Gastroesophageal sphincter (tissue), 4 donors: ENCODE measurements at regions not wholly inside any gene's neighbourhood (a gene's known extent, or its start where the extent isn't known, plus 50 kb on each side); places are given as distances from the start of the nearest gene placed in this dataset.

Source experiments
- ATAC-seq: fragments of 150-250 bp; one replicate; pipeline ENCODE4 v1.9.1; 2016; ENCODE audit warnings: mild to moderate bottlenecking, moderate library complexity
- H3K27ac ChIP-seq, 4 donors: fragments of 200-600 bp; sonication (generic) in 3 of 4; 1 replicate in 3 of 4; 2 replicates in 1 of 4; pipeline ENCODE4 v1.5.1; 2016 to 2019
- H3K27me3 ChIP-seq: fragments of 200-600 bp; sonication (generic); one replicate; pipeline ENCODE4 v1.5.1; 2019
- H3K36me3 ChIP-seq, 2 donors: fragments of 200-600 bp; sonication (generic); one replicate each; pipeline ENCODE4 v1.5.1; 2019; ENCODE audit warnings: control low read depth in 1 of 2
- H3K4me1 ChIP-seq, 3 donors: fragments of 200-600 bp; sonication (generic); 1 replicate in 2 of 3; 2 replicates in 1 of 3; pipeline ENCODE4 v1.5.1; 2016 to 2019; ENCODE audit warnings: control low read depth in 2 of 3
- H3K4me3 ChIP-seq, 2 donors: fragments of 200-600 bp; sonication (generic); one replicate each; pipeline ENCODE4 v1.5.1; 2019; ENCODE audit warnings: mild to moderate bottlenecking in 1 of 2, moderate library complexity in 1 of 2
- H3K9me3 ChIP-seq, 3 donors: fragments of 200-600 bp; sonication (generic); one replicate each; pipeline ENCODE4 v1.5.1; 2017 to 2019; ENCODE audit warnings: control low read depth in 2 of 3
- CTCF ChIP-seq, 4 experiments: fragments of 200-600 bp in 2 of 4; fragments of 450-650 bp in 2 of 4; sonication (generic) in 1 of 4; IDR thresholded peaks; one replicate each; pipeline ENCODE4 v1.5.1; 2017 to 2019; ENCODE audit warnings: antibody characterized with exemption in 4 of 4, mild to moderate bottlenecking in 2 of 4, moderate library complexity in 2 of 4
- EP300 ChIP-seq: sonication (generic); formaldehyde crosslinking; IDR thresholded peaks from one replicate; pipeline ENCODE4 v1.6.1; 2017; ENCODE audit warnings: antibody characterized with exemption, mild to moderate bottlenecking
- POLR2A ChIP-seq, 2 donors: fragments of 450-650 bp; IDR thresholded peaks; one replicate each; pipeline ENCODE4 v1.6.1; 2017; ENCODE audit warnings: antibody characterized with exemption in 2 of 2, mild to moderate bottlenecking in 2 of 2, moderate library complexity in 1 of 2
- POLR2AphosphoS5 ChIP-seq: sonication (generic); formaldehyde crosslinking; IDR thresholded peaks from one replicate; pipeline ENCODE4 v1.6.1; 2017; ENCODE audit warnings: antibody characterized with exemption
- WGBS, 2 donors: methylation state at CpG; one replicate each; pipeline ENCODE4 v1.1.5; 2018; ENCODE audit warnings: low coverage in 1 of 2; 5-methylcytosine and 5-hydroxymethylcytosine counted together

- Histone ChIP-seq H3K4me1 (no peaks in the 10 kb centered on the region), H3K27ac (no peak overlapping the region), H3K36me3 (no peaks in the 10 kb centered on the region), H3K4me3 (no peak overlapping the region), H3K9me3 (no peaks in the 10 kb centered on the region), H3K27me3 (no peaks in the 10 kb centered on the region)
- WGBS, 2 donors: 89 to 90% methylated on average over 5 of the region's 5 CpGs
- ATAC-seq: no peak
- TF ChIP-seq EP300 (no peak), POLR2A (IDR thresholded peaks at IDR 0.05) (no peak), POLR2AphosphoS5 (no peak), CTCF (IDR thresholded peaks at IDR 0.05) (no peak)
Observed at GRCh38 chr5:88553136-88553875, 284.7 kb upstream of the TMEM161B start.

- Histone ChIP-seq H3K4me3 (no peak overlapping the region), H3K27ac (no peak overlapping the region), H3K4me1 (no peaks in the 10 kb centered on the region), H3K9me3 (no peaks in the 10 kb centered on the region), H3K36me3 (no peaks in the 10 kb centered on the region), H3K27me3 (no peaks in the 10 kb centered on the region)
- 65 to 77% methylated on average over 4 of the region's 4 CpGs for WGBS, 2 donors
- TF ChIP-seq POLR2A (IDR thresholded peaks at IDR 0.05): no peak
- TF ChIP-seq CTCF (IDR thresholded peaks at IDR 0.05): no peak
- TF ChIP-seq POLR2AphosphoS5: no peak
- no peak for TF ChIP-seq EP300
- no peak for ATAC-seq
Observed at GRCh38 chr5:88552426-88552825, 283.8 kb upstream of the TMEM161B start.

GRCh38 chr5:88551724-88552345 is 283.2 kb upstream of the TMEM161B start:
- Histone ChIP-seq H3K36me3 (no peaks in the 10 kb centered on the region), H3K27me3 (no peaks in the 10 kb centered on the region), H3K4me3 (no peak overlapping the region), H3K27ac (no peak overlapping the region), H3K9me3 (no peaks in the 10 kb centered on the region), H3K4me1 (no peaks in the 10 kb centered on the region)
- 69 to 72% methylated on average over 5 to 10 of the region's 10 CpGs for WGBS, 2 donors
- no peak for TF ChIP-seq EP300
- TF ChIP-seq POLR2A (IDR thresholded peaks at IDR 0.05): no peak
- no peak for TF ChIP-seq POLR2AphosphoS5
- no peak for TF ChIP-seq CTCF (IDR thresholded peaks at IDR 0.05)
- ATAC-seq: no peak

- TF ChIP-seq POLR2A (IDR thresholded peaks at IDR 0.05) (no peak), POLR2AphosphoS5 (no peak), CTCF (IDR thresholded peaks at IDR 0.05) (no peak)
- Histone ChIP-seq H3K4me1 (no peaks in the 10 kb centered on the region), H3K36me3 (no peaks in the 10 kb centered on the region)
Observed at GRCh38 chr5:88550736-88551135, 282.1 kb upstream of the TMEM161B start.

More at GRCh38 chr5:88550736-88551135, 282.1 kb upstream of the TMEM161B start:
- Histone ChIP-seq H3K27ac (no peak overlapping the region), H3K9me3 (no peaks in the 10 kb centered on the region), H3K4me3 (no peak overlapping the region), H3K27me3 (no peaks in the 10 kb centered on the region)
- no peak for ATAC-seq
